ENCODE measurements at regions not wholly inside any gene's neighbourhood (a gene's known extent, or its start where the extent isn't known, plus 50 kb on each side); places are given as distances from the start of the nearest gene placed in this dataset.
"Not testable (repeated sequence)": the region's sequence is repeated elsewhere in the genome, so short reads cannot be mapped to it uniquely, and the experiment has no call there.

DNA sequence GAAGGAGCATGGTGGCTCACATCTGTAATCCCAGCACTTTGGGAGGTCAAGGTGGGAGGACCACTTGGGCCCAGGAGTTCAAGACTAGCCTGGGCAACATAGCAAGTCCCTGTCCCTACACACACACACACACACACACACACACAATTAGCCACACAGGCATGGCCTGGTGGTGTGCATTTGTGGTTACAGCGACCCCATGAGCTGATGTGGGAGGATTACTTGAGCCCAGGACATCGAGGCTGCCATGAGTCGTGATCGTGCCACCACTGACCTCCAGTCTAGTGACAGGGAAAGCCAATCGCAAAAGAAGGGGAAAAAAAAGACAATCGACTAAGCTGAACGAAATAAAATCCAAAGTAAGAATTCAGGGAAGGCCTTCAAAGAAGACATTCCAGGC lies 67.9 kb downstream of the TBX3 start:
- DNase-seq (ENCODE audit: low read depth in 4 of 4, low spot score in 3 of 4), result no peak

DNA sequence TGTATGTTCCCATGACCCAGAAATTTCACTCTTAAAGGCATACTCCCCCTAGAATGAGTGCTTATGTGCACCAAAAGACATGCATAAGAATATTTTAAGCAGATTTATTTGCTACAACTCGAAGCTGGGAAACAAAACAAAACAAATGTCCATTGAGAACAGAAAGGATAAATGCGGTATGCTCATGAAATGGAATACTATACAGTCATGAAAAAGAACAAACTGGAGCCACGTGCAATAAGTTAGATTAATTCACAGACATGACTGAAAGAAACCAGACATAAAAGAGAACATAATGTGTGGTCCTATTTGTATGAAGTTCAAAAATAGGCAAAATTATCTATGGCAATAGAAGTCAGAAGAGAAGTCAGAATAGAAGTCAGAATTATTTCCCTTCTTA lies 69.9 kb downstream of the TBX3 start:
- no peak for DNase-seq (ENCODE audit: low read depth in 4 of 4, low spot score in 3 of 4)

DNA sequence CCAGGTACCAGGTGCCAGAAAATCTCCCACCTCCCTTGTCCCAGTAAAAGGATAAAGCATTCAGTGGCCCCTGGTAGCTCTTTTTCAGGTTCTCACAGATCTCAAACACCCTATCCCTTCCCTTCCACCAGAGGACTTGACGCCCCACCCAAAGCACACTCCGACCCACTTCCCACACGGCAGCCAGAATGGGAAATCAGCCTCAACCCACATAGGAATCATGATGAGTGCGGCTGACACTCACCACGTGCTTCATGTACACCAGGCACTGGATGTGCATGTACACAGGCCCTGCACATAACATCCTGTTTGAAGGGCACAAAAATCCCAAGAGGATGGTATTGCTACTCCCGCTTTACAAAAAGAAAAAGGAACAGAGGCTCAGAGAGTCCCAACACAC lies 71.9 kb downstream of the TBX3 start:
- no peak for DNase-seq (ENCODE audit: low read depth in 4 of 4, low spot score in 3 of 4)

DNA sequence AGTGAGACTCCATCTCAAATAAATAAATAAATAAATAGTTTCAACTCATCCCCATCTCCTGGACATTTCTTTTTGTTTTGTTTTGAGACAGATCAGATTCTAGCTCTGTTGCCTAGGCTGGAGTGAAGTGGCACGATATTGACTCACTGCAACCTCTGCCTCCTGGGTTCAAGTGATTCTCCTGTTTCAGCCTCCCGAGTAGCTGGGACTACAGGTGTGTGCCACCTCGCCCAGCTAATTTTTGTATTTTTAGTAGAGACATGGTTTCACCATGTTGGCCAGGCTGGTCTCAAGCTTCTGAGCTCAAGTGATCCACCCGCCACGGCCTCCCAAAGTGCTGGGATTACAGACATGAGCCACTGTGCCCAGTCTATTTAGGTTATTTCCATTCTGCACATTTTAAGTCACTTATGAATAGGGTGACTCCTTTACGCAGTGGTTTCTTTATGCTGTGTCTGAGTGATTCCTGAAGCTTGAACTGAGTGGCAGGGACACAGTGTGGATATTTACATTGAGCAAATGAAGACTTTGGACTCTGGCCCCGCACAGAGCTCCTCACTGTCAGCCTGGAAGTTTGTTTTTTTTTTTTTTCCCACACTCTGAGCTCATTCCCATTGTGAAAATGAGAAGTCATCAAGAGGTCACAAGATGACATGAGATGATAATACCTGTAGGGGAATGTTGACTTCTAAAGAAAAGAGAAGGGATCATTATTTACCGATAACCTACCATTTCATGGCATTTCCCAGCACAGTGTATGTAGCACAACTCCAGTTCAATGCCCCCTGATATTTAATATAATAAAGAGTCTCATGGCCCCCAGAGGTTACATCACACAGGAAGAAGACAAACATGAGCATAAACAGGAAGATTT lies 72.6 kb downstream of the TBX3 start:
- no peak for DNase-seq (ENCODE audit: low read depth in 4 of 4, low spot score in 3 of 4)

DNA sequence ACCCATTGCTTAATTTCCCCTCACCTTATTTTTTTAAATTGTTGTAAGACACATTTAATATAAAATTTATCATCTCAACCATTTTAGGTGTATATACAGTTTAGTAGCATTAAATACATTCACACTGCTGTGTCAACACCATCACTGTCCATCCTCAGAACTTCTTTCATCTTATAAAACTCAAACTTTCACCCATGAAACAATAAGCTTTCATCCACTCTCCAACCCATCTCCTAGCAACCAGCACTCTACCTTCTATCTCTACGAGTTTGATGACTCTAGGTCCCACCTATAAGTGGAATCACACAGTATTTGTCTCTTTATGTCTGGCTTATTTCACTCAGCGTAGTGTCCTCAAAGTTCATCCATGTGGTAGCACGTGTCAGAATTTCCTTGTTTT lies 75.5 kb downstream of the TBX3 start:
- DNase-seq (ENCODE audit: low read depth in 4 of 4, low spot score in 3 of 4), result no peak

DNA sequence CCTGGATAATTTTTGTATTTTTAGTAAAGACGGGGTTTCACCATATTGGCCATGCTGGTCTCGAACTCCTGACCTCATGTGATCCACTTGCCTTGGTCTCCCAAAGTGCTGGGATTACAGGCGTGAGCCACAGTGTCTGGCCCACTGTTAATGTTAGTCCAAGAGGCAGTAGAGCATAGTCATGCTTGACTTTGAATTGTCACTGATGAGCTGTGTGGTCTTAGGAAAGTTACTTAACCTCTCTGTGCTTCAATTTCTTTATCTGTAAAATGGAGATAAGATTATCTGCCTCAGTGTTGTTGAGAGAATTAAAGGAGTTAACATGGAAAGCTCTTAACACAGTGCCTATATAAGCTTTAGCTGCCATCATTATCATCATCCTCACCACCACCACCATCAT lies 78.1 kb downstream of the TBX3 start:
- no peak for DNase-seq (ENCODE audit: low read depth in 4 of 4, low spot score in 3 of 4)

DNA sequence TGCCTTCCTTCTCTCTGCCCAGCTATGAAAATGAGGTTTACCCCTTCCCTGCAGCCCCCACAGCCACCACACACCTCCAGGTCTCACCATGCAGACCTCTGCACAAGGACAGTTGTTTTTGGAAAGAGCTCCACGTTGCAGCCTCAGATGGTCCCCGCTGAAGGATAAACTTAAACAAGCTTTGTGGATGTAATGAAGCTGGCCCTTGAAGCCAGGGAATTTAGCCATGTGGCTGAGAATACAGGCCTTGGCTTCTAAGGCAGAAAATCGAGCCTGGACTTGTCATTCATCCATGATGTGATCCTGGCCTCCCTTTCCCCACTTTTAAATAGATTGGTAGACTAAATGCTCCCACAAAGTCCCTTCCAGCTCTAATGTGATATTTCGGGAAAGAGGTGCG lies 79.4 kb downstream of the TBX3 start:
- DNase-seq (ENCODE audit: low read depth in 4 of 4, low spot score in 3 of 4), result no peak

DNA sequence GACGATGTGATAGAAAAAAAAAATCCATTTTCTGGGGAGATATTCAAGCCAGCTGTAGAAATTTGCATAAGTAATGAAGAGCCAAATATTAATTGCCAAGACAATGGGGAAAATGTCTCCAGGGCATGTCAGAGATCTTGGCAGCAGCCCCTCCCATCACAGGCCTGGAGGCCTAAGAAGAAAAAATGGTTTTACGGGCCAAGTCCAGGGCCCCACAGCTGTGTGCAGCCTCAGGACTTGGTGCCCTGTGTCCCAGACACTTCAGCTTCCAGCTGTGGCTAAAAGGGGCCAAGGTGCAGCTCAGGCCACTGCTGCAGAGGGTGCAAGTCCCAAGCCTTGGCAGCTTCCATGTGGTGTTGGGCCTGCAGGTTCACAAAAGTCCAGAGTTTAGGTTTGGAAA lies 83.4 kb downstream of the TBX3 start:
- not testable (repeated sequence) for DNase-seq (ENCODE audit: low read depth in 4 of 4, low spot score in 3 of 4)

DNA sequence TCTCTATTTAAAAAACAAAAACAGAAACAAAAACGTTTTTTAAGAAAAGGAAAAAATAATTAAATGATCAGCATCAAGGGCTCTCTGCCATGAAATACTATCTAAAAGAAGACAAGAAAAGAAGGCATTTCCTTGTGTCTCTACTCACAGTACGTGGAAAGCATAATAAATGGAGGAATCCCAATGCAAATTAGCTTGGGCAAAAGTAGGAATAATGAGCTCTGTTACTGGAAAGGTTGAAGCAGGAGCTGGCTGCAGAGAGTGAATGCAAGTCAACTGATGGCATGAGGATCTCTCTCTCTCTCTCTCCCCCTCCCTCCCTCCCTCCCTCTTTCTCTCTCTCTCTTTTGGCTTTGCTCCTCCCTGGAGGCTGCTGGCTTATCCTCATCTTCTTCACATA lies 85.9 kb downstream of the TBX3 start:
- no peak for DNase-seq (ENCODE audit: low read depth in 4 of 4, low spot score in 3 of 4)

DNA sequence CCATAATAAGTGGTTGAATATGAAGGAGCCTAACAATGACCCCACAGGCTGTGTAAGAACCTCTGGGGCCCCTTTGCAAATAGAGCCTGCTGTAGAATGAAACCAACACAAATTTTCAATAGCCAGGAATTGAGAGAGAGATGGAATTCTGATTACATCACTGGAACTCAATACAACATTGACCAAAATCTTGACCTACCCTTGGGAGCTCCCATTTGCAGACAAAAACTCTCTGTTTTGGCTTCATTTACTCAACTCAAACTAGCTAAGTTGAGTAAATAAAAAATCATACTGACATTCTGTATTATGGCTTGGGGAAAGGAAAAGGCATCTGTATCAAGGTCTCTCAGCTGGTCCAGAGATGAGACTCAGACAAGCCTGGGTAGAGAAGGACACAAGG lies 91.0 kb downstream of the TBX3 start:
- no peak for DNase-seq (ENCODE audit: low read depth in 4 of 4, low spot score in 3 of 4)

DNA sequence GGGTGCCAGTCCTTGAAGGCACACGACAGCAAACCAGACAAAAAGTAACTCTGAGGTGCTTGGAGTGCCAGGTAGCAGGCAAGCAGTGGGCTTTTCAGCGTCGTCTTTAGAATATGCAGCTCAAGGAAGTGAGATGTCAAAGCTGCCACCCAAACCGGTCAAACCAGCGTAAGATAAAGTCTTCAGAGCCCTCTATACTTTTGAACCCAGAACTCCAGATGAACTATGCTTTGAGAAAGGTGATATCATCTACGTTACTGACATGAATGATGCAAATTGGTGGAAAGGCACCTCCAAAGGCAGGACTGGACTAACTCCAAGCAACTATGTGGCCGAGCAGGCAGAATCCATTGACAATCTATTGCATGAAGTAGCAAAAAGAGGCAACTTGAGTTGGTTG lies 95.9 kb downstream of the TBX3 start:
- DNase-seq (ENCODE audit: low read depth in 4 of 4, low spot score in 3 of 4), result no peak

DNA sequence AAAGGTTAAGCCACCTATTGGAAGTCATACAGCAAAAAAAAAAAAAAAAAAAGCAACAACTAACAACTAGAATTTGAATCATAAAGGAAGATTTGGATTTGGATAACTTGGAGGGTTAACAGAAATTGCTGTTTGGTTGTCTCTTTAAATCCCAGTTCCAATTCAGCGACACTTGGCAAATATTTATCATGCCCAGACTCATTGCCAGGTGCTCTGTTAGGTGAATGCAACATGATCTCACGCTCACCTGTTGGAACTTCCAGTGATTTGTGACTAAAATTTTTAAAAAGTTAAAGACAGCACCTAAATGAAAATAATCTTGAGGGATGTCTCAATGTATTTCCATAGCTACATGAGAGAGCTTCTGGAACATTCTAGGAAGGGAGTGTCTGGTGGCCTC lies 103.7 kb downstream of the TBX3 start:
- DNase-seq (ENCODE audit: low read depth in 4 of 4, low spot score in 3 of 4), result no peak

DNA sequence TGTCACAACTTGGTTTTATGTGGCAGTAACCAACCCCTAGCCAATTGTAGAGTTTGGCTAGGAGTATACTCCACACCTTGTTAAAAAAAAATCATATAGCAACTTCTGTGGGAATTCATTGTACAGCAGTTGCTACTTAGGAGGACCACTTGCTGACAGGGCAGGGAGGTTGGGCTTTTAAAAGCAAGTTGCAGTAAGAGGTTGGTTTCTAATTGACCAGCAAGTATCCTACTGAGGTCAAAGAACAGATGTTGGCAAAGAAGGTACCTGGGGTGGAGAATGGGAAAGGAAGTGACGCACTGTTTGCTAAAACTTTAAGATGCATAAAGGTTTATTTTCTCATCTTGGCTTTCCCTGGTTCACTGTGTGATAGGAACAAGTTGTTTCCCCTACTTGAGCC lies 104.6 kb downstream of the TBX3 start:
- DNase-seq (ENCODE audit: low read depth in 4 of 4, low spot score in 3 of 4), result no peak

DNA sequence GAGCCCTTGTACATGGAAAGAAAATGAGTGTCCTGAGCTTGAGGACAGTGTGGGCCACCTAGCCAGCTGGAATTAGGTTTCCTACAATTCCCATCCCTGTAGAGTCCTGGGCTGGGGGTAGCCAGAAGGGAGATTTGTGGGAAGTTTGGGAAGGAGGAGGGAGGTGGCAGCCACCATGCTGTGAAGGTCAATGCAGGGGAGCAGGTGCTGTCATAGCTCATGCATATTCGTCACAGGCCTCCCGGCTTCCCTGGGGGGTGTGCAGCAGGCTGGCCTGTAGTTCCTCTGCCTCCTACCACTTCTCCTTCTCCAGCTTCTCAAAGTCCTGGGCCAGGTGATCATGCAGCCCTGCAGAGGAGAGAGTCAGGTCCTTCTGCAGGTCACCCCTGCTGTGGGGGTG lies 121.3 kb downstream of the TBX3 start:
- DNase-seq (ENCODE audit: low read depth in 4 of 4, low spot score in 3 of 4), result no peak

DNA sequence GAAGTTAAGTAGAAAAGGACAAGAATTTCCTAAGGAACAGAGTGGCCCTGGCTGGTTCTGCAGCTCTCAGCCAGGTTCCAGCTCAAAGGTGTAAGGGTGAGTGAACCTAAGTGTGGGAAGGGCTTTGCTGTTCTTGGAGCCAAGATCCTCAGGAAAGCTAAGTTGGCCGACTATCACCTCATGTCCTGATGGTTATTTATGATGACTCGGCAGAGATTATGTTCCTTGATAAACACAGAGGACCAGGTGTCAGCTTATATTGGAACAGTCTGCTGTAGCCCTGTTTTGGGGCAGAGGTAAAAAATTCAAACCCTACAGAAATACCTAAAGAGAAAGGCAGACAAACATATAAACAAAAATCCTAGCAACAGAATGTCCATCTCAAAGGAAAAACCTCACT lies 128.5 kb downstream of the TBX3 start:
- DNase-seq (ENCODE audit: low read depth in 4 of 4, low spot score in 3 of 4), result peak in 1 of 4 donors; percentile 1

DNA sequence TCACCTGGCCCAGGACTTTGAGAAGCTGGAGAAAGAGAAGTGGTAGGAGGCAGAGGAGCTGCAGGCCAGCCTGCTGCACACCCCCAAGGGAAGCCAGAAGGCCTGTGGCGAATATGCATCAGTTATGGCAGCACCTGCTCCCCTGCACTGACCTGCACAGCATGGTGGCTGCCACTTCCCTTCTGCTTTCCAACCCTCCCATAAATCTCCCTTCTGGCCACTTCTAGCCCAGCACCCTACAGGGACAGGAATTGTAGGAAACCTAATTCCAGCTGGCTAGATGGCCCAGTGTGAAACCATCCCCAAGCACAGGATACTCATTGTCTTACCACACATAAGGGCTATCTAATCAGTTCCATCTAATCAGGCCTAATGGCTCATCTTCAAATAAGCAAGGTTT lies 136.3 kb downstream of the TBX3 start:
- DNase-seq (ENCODE audit: low read depth in 4 of 4, low spot score in 3 of 4), result no peak

DNA sequence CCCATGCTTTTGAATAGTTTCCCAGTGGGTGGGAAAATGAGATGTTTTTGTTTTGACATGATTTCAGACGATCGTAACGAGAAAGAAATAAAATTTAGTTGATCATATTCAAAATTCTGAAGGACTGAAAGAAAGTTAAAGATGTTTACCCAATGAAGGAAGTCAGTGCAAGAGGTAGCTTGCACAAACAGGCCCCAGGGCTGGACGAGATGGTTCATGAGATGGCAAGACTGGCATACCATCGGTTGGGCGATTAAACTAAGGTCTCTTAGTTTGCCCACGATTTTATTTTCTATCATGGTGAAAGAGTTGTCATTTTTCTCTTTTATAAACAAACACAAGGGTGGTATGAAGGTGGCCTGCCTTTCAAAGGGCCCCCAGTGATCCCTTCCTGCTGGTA lies 124.5 kb upstream of the TBX5 start:
- DNase-seq (ENCODE audit: low read depth in 4 of 4, low spot score in 3 of 4), result no peak

DNA sequence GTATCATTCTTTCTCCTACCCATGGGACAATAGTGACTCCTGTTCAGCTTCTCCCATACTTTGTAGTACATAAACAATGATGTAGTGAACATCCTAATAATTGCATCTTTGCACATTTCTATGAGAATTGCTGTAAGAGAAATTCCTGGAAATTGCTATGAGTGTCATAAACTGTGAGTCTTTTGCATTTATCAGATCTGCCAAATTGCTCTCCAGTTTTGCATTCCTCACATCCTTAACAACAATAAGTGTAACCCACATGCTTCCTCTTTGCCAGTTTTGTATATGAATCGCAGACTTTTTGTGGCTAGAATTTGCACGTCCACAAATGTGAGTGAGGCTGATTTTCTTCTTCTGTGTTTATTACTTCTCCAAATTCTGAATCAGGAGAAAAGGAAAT lies 124.0 kb upstream of the TBX5 start:
- no peak for DNase-seq (ENCODE audit: low read depth in 4 of 4, low spot score in 3 of 4)

DNA sequence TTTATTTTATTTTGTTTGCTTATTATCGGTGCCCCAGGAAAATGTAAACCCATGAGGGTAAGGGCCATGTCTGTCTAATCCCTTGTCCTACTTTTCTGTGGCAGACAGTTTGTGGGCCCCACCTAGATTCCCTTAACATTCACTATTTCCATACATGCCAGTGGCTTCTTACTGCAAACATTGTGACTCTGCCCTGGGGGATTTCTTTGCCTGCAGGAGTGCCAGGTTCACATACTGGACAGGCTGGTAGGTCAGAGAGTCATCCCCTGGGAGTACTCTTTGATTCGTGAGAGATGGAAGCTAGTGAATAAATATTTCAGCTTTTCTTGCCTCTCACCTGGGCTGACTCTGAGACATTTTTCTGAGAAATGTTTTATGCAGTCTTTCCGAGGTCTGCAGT lies 122.8 kb upstream of the TBX5 start:
- no peak for DNase-seq (ENCODE audit: low read depth in 4 of 4, low spot score in 3 of 4)

DNA sequence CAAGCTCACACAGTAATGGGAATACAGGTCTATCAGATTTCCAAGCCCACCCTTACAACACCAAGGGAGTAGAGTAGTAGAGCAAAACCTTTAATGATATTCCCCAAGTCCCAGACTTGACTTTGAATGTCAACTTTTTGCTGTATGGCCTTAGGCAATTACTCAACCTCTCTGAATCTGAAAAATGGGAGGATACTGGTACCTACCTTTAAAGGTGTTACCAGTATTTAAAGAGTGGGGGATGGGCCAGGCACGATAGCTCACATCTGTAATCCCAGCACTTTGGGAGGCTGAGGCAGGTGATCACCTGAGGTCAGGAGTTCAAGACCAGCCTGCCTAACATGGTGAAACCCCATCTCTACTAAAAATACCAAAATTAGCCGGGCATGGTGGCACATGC lies 115.2 kb upstream of the TBX5 start:
- DNase-seq (ENCODE audit: low read depth in 4 of 4, low spot score in 3 of 4), result not testable (repeated sequence)

DNA sequence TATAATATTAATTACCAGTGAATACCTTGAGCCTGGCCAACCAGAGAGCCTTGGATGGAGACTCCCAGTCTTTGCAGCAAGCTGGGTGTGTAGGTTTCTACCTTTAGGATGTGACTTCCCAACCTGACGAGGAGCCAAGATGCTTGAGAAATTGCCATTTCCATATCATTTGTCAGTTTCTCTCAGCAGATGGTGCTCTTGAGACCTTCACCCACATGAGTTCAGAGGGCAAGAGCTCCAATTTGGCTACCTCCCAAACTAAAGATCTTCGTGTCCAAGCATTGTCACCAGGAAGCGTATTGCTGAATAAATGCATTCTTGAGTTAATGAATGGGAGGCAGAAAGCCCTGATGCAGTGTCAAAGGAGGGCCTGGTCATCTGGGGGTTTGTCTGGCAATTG lies 106.4 kb upstream of the TBX5 start:
- DNase-seq (ENCODE audit: low read depth in 4 of 4, low spot score in 3 of 4), result no peak

DNA sequence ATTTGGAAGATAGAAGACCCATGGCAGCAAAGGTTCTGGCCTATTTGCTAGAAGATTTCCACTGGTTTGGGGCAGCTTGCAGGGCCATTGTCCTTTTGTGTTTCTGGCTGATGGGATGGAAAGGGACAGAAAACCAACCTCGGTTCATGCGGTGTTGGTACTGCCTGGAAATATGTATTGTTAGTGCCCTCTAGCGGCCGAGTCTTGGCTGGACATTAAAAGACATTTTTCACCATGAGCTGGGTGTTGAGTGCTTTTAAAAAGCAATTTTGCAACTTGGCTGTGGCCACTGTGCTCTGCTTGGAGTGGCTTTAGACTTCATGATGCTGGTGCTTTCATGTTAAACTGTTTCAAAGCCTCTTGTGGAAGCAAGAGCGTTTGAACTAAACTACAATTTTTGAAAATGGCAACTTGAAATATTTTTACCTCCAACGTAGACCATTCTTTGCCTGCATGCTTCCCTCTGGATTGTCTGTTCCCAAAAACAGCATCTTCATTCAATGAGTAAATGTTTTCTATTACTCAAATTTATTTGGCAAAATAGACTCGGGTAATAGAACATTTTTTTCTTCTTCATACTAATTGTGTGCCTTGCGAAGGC lies 102.7 kb upstream of the TBX5 start:
- peak; percentile 19 to 59 (median 44) for DNase-seq (ENCODE audit: low read depth in 4 of 4, low spot score in 3 of 4)

DNA sequence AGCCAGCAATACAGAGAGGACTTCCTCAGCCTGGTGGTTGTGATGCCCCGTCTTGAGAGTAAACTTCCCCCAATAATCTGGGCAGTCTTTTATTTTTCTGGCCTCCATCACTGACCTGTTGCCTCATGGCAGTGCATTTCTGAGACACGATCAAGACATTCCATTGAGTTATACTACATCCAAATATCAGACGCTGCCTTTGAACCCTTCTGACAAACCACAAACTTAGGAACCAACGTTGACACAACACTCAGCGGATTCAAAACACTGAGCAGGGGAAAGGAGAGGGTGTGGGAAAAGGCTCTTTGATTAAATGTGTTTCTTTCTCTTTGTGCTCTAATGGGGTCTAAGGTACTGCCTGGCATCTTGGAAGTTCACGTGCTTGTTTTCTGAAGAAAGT lies 100.7 kb upstream of the TBX5 start:
- DNase-seq (ENCODE audit: low read depth in 4 of 4, low spot score in 3 of 4), result no peak

Data from left renal pelvis (tissue), 4 donors.